Cardiac muscle cell (in vitro differentiated cells and primary cell): ENCODE measurements at regions not wholly inside any gene's neighbourhood (a gene's known extent, or its start where the extent isn't known, plus 50 kb on each side); places are given as distances from the start of the nearest gene placed in this dataset.

Experiments
- DNase-seq, 2 donors: peaks; one replicate each; pipeline versions ENCODE4 v3.0.0 to v3.0.0-alpha.2; 2010 to 2017; ENCODE audit warnings: low read depth in 1 of 2, low spot score in 1 of 2
- H3K27ac ChIP-seq: fragments of 200-600 bp; sonication (generic); 2 replicates; pipeline ENCODE4 v1.5.1; 2016
- H3K27me3 ChIP-seq: fragments of 200-600 bp; sonication (generic); 2 replicates; pipeline ENCODE4 v1.6.0; 2016; ENCODE audit warnings: control low read depth
- H3K36me3 ChIP-seq: fragments of 200-600 bp; sonication (generic); 2 replicates; pipeline ENCODE4 v1.5.1; 2016; ENCODE audit warnings: control low read depth
- H3K4me1 ChIP-seq: fragments of 200-600 bp; sonication (generic); 2 replicates; pipeline ENCODE4 v1.8.1; 2017; ENCODE audit warnings: low read depth, mild to moderate bottlenecking, mixed run types
- H3K4me3 ChIP-seq: fragments of 200-600 bp; sonication (generic); 2 replicates; pipeline ENCODE4 v1.5.1; 2016; ENCODE audit warnings: mild to moderate bottlenecking
- H3K9me3 ChIP-seq: fragments of 200-600 bp; sonication (generic); 2 replicates; pipeline ENCODE4 v1.5.1; 2017; ENCODE audit warnings: low read depth, mild to moderate bottlenecking, control low read depth
- CTCF ChIP-seq: IDR thresholded peaks from 2 replicates; pipeline ENCODE4 v1.5.1; 2012; ENCODE audit warnings: low read depth, mild to moderate bottlenecking, low read length

DNA sequence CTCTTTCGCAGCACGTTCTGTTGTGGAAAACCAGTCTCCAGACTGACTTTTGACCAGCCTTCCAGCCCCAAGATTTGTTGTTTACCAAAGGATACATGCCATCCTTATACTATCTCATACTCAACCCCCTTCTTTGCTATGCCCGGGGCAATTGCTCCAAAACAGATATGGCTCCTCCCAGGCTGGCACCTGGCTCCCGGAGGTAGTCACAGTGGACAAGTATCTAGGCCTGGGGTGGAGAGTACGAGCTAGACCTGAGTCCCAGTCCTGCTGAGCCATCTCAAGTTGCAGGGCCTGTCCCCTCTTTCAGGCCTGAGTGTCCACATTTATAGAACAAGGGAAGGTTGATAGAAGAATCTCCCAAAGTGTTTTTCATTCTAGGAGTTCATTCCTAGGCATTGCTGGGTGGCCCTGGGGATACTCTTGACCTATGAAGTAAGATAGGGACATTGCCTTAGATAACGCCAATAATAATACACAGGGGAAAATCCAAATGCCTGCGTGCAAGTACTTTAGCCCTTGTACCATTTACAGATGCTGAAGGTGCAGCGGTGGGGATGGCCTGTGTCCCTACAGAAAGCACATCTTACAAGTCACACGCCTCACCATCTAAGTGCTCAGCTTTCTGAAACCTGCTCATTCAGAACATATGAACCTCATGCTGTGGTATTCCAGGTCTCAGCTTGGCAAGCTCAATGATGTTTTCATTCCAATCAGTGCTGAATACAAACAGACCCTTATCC is 136.7 kb upstream of the MAMLD1 start:
- H3K9me3 ChIP-seq = no peaks in the 10 kb centered on the region
- no peaks in the 10 kb centered on the region for H3K36me3 ChIP-seq
- no peak for DNase-seq
- H3K4me1 ChIP-seq = no peaks in the 10 kb centered on the region
- H3K4me3 ChIP-seq = no peak overlapping the region
- no peak for TF ChIP-seq CTCF
- H3K27me3 ChIP-seq = peaks cover 18% of the 10 kb centered on the region
- H3K27ac ChIP-seq = no peak overlapping the region

GRCh38 chrX:150227321-150227860 is 135.7 kb upstream of the MAMLD1 start:
- H3K27me3 ChIP-seq = peaks cover 12% of the 10 kb centered on the region
- no peak for DNase-seq
- H3K36me3 ChIP-seq = no peaks in the 10 kb centered on the region
- H3K9me3 ChIP-seq = no peaks in the 10 kb centered on the region
- no peaks in the 10 kb centered on the region for H3K4me1 ChIP-seq
- H3K4me3 ChIP-seq = no peak overlapping the region
- no peak overlapping the region for H3K27ac ChIP-seq
- TF ChIP-seq CTCF = no peak

DNA sequence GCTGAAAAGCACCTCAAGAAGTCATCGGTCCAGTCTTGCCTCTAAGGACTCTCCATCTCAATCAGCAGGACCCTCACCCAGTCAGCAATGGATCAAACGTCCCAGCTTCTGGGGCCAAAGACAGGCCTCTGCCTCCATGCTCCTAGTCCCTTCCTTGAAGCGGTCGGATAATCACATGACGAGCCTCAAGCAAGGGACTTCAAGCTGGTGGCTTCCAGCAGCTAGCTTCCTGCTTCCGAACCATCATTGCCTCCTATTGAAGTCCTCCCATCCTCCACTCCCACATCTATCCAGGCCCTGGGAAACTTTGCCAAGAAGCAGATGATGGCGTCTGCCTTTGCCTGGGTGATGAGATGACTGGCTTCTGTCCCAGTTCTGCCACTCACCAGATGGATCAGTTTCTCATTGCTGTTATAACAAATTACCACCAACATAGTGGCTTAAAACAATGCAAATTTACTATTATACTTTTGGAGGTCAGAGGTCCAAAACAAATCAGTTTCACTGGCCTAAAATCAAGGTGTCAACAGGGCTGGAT is 135.2 kb upstream of the MAMLD1 start:
- TF ChIP-seq CTCF = no peak
- DNase-seq = no peak
- no peak overlapping the region for H3K4me3 ChIP-seq
- peaks cover 12% of the 10 kb centered on the region for H3K27me3 ChIP-seq
- H3K4me1 ChIP-seq = no peaks in the 10 kb centered on the region
- H3K9me3 ChIP-seq = no peaks in the 10 kb centered on the region
- no peaks in the 10 kb centered on the region for H3K36me3 ChIP-seq
- H3K27ac ChIP-seq = no peak overlapping the region

GRCh38 chrX:150228431-150228830 is 134.7 kb upstream of the MAMLD1 start:
- no peak for DNase-seq
- H3K4me3 ChIP-seq = no peak overlapping the region
- no peaks in the 10 kb centered on the region for H3K4me1 ChIP-seq
- H3K27me3 ChIP-seq = peaks cover 12% of the 10 kb centered on the region
- TF ChIP-seq CTCF = no peak
- H3K9me3 ChIP-seq = no peaks in the 10 kb centered on the region
- no peaks in the 10 kb centered on the region for H3K36me3 ChIP-seq
- no peak overlapping the region for H3K27ac ChIP-seq

DNA sequence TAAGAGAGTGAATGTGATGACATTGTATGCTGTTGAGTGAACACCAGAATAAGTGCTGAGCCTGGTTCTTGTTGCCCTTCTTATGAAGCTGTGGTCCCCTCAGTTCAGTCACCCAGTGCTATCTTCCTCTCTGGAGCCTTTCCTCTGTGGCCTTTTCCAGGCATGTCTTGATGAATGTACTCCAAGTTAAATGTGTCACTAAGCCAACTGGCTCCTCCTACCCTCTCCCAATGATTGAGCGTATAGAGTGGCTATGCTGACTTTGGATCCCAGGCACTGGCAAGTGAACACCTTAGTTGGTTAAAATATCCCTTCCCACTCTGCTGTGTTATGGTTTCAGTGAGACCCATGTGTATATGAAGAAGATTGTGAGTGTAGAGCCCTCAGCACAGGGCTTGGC is 134.1 kb upstream of the MAMLD1 start:
- no peak for DNase-seq
- no peak for TF ChIP-seq CTCF
- no peaks in the 10 kb centered on the region for H3K4me1 ChIP-seq

More for the DNA sequence above, 134.1 kb upstream of the MAMLD1 start:
- Histone ChIP-seq H3K36me3 (no peaks in the 10 kb centered on the region), H3K27ac (no peak overlapping the region), H3K9me3 (no peaks in the 10 kb centered on the region), H3K4me3 (no peak overlapping the region), H3K27me3 (peaks cover 8% of the 10 kb centered on the region)
